Uterus (tissue), 2 donors: ENCODE measurements at regions not wholly inside any gene's neighbourhood (a gene's known extent, or its start where the extent isn't known, plus 50 kb on each side); places are given as distances from the start of the nearest gene placed in this dataset.

Experiments used
- CTCF ChIP-seq, 4 experiments: fragments of 200-600 bp in 2 of 4; fragments of 450-650 bp in 2 of 4; sonication (generic) in 2 of 4; IDR thresholded peaks; one replicate each; pipeline ENCODE4 v1.5.1; 2016 to 2019; ENCODE audit warnings: antibody characterized with exemption in 4 of 4, mild to moderate bottlenecking in 2 of 4, moderate library complexity in 1 of 4
- POLR2A ChIP-seq, 2 donors: fragments of 450-650 bp; IDR thresholded peaks; one replicate each; pipeline ENCODE4 v1.6.1; 2016; ENCODE audit warnings: antibody characterized with exemption in 2 of 2, mild to moderate bottlenecking in 1 of 2, moderate library complexity in 1 of 2

- TF ChIP-seq CTCF (IDR thresholded peaks at IDR 0.05) (no peak), POLR2A (IDR thresholded peaks at IDR 0.05) (no peak)
Measured at GRCh38 chr4:74638001-74638400, 156.3 kb downstream of the BTC start.
